A673 (cell line): ENCODE measurements at regions not wholly inside any gene's neighbourhood (a gene's known extent, or its start where the extent isn't known, plus 50 kb on each side); places are given as distances from the start of the nearest gene placed in this dataset.

Experiments
- BruUV-seq: library from RNA; stranded (reverse); fragments of 400-500 nt; replicated peaks from 2 replicates; lab custom pipeline; 2021; lab: Mats Ljungman, UMichigan
- CTCF ChIA-PET: fragments of 300-600 bp; sonication (Branson Sonifier 250); formaldehyde crosslinking; loops from one replicate; lab custom pipeline; 2022; ENCODE audit warnings: antibody characterized with exemption; lab: Charles Lee
- POLR2A ChIA-PET: fragments of 300-600 bp; sonication (Branson Sonifier 250); formaldehyde crosslinking; loops from one replicate; lab custom pipeline; 2022; ENCODE audit warnings: antibody characterized with exemption; ENCODE audit not compliant: low non-redundant PET; lab: Charles Lee
- DNase-seq: peaks from one replicate; pipeline ENCODE4 v3.0.0-alpha.2; 2015; ENCODE audit warnings: low spot score
- H3K27ac ChIP-seq: fragments of 200-600 bp; sonication (generic); 2 replicates; pipeline ENCODE4 v1.5.1; 2016; ENCODE audit warnings: mixed run types, low read depth, mild to moderate bottlenecking, mixed read lengths, antibody characterized with exemption, low read length; ENCODE audit not compliant: poor library complexity, severe bottlenecking
- H3K27me3 ChIP-seq: fragments of 200-600 bp; sonication (generic); replicated peaks from 2 replicates; pipeline ENCODE4 v1.6.1; 2017; ENCODE audit warnings: mixed run types, low read depth, mild to moderate bottlenecking, mixed read lengths, antibody characterized with exemption, low read length; ENCODE audit not compliant: insufficient read depth, poor library complexity
- H3K36me3 ChIP-seq: fragments of 200-600 bp; sonication (generic); 2 replicates; pipeline ENCODE4 v1.6.1; 2016; ENCODE audit warnings: mixed run types, mild to moderate bottlenecking, mixed read lengths, antibody characterized with exemption, low read length; ENCODE audit not compliant: insufficient read depth, poor library complexity, severe bottlenecking
- H3K4me1 ChIP-seq: fragments of 200-600 bp; sonication (generic); 2 replicates; pipeline ENCODE4 v1.6.1; 2017; ENCODE audit warnings: mixed run types, mild to moderate bottlenecking, mixed read lengths, antibody characterized with exemption, low read length; ENCODE audit not compliant: insufficient read depth, poor library complexity, severe bottlenecking
- H3K4me3 ChIP-seq: fragments of 200-600 bp; sonication (generic); 2 replicates; pipeline ENCODE4 v1.5.1; 2016; ENCODE audit warnings: low read depth, mixed run types, mild to moderate bottlenecking, mixed read lengths, low read length; ENCODE audit not compliant: poor library complexity, severe bottlenecking
- H3K9me3 ChIP-seq: fragments of 200-600 bp; sonication (generic); 2 replicates; pipeline ENCODE4 v1.6.1; 2016; ENCODE audit warnings: mixed run types, low read depth, mild to moderate bottlenecking, mixed read lengths, antibody characterized with exemption, low read length; ENCODE audit not compliant: poor library complexity, severe bottlenecking
- CTCF ChIP-seq: fragments of 300-800, 200-600 bp; sonication (generic); conservative IDR thresholded peaks from 2 replicates; pipeline ENCODE4 v1.5.1; 2017; ENCODE audit warnings: low read depth, mild to moderate bottlenecking, antibody characterized with exemption, low read length, moderate library complexity, mixed read lengths
- EZH2 ChIP-seq: fragments of 200-600 bp; sonication (generic); IDR thresholded peaks from 2 replicates; pipeline ENCODE4 v1.6.1; 2017; ENCODE audit warnings: borderline replicate concordance, low read depth, mild to moderate bottlenecking, mixed read lengths, antibody characterized with exemption, low read length; ENCODE audit not compliant: poor library complexity, severe bottlenecking
- intact Hi-C: fragments of 100-400 bp; cut with micrococcal nuclease; formaldehyde crosslinking; loops from one replicate; pipeline ENCODE4 v1.10.0; 2022; ENCODE audit not compliant: unreplicated experiment

DNA sequence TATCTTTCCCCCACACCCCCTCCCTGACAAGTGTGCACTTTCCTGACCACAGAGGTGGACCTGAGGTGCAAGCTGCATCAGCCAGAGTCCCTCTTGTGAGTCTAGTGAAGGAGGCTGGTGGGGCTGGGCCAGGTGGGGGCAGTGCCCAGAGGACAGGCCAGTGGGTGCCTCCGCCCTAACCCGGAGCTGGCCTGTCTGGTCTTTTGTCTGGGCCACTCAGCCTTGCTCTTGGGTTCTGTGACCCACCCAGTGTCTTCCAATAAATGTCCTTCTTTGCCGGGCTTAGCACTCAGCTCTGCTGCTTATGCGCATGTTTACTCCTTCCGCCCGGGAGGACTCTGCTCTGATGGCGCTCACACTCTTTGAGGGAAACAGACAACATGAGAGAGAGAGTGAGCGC lies 526.2 kb downstream of the TBC1D22A start:
- Histone ChIP-seq H3K36me3 (no peaks in the 10 kb centered on the region), H3K27ac (no peak overlapping the region), H3K4me3 (no peak overlapping the region), H3K4me1 (no peaks in the 10 kb centered on the region), H3K27me3 (peaks cover 13% of the 10 kb centered on the region), H3K9me3 (no peaks in the 10 kb centered on the region)
- no peak for DNase-seq
- BruUV-seq = no TSS peak
- no peak for TF ChIP-seq EZH2
- TF ChIP-seq CTCF = no peak
- intact Hi-C loops = no loop called here
- CTCF ChIA-PET = no interaction called here
- POLR2A ChIA-PET = no interaction called here

DNA sequence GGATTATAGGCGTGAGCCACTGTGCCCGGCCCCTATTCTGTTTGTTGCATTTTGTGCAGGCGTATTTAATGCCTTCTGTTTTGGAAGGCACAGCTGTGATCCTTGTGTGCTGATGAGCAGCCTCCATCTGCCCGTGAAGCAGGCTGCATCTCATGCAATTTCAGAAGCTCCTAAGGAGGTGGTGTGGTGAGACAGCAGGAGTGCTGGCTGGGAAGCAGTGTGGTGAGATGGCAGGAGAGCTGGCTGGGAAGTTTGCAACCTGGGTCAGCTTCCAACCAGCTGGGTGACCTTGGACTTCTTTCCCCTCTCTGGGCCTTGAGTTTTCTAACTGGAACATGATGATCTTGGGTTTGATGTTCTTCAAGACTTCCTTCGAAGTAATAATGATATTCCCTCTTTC lies 525.1 kb downstream of the TBC1D22A start:
- DNase-seq = no peak
- H3K27me3 ChIP-seq = peaks cover 8% of the 10 kb centered on the region
- H3K9me3 ChIP-seq = no peaks in the 10 kb centered on the region
- POLR2A ChIA-PET = no interaction called here
- BruUV-seq = no TSS peak
- H3K36me3 ChIP-seq = no peaks in the 10 kb centered on the region
- TF ChIP-seq CTCF = no peak
- TF ChIP-seq EZH2 = no peak
- no peaks in the 10 kb centered on the region for H3K4me1 ChIP-seq
- intact Hi-C loops = no loop called here
- CTCF ChIA-PET = no interaction called here
- no peak overlapping the region for H3K27ac ChIP-seq
- H3K4me3 ChIP-seq = no peak overlapping the region

DNA sequence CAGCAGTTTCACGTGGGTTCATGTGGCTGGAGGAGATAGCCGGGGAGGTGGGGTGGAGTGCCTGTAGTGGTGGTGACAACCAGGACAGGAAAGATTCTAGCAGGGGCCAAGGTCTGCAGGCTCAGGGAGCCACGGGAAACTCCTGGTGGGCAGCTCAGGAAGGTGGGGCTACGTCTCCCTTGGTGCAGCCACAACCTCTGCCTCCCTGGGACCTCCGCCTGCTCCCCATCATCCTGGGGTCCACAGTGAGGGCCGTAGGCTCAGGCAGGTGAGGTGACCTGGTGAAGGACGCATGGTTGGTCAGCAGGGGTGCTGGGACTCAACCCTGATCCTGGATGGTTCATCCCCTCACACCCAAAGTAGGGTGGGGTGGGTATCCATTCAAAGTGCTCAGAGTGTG lies 524.1 kb downstream of the TBC1D22A start:
- POLR2A ChIA-PET = no interaction called here
- intact Hi-C loops = no loop called here
- no TSS peak for BruUV-seq

More for the DNA sequence above, 524.1 kb downstream of the TBC1D22A start:
- Histone ChIP-seq H3K27me3 (peaks cover 8% of the 10 kb centered on the region), H3K9me3 (no peaks in the 10 kb centered on the region), H3K27ac (no peak overlapping the region), H3K36me3 (no peaks in the 10 kb centered on the region), H3K4me3 (no peak overlapping the region), H3K4me1 (no peaks in the 10 kb centered on the region)
- no peak for DNase-seq
- no peak for TF ChIP-seq CTCF
- no peak for TF ChIP-seq EZH2
- CTCF ChIA-PET = no interaction called here
